Upper lobe of left lung (tissue), 4 donors: ENCODE measurements at regions not wholly inside any gene's neighbourhood (a gene's known extent, or its start where the extent isn't known, plus 50 kb on each side); places are given as distances from the start of the nearest gene placed in this dataset.

ENCODE experiments used
- POLR2A ChIP-seq, 4 donors: fragments of 450-650 bp; IDR thresholded peaks; one replicate each; pipeline ENCODE4 v1.5.1; 2016 to 2017; ENCODE audit warnings: antibody characterized with exemption in 4 of 4, mild to moderate bottlenecking in 2 of 4
- POLR2AphosphoS5 ChIP-seq, 2 donors: sonication (generic); formaldehyde crosslinking; IDR thresholded peaks; one replicate each; pipeline ENCODE4 v1.5.1; 2017; ENCODE audit warnings: antibody characterized with exemption in 2 of 2

- TF ChIP-seq POLR2AphosphoS5 (IDR thresholded peaks at IDR 0.05) (no peak), POLR2A (IDR thresholded peaks at IDR 0.05) (no peak)
Observed at GRCh38 chr15:46300716-46301115, 665.9 kb downstream of the SQOR start.
